DOHH2 (cell line): ENCODE measurements at regions not wholly inside any gene's neighbourhood (a gene's known extent, or its start where the extent isn't known, plus 50 kb on each side); places are given as distances from the start of the nearest gene placed in this dataset.

ENCODE experiments used
- H3F3A ChIP-seq: fragments of 200-600 bp; sonication (generic), shearing (Covaris generic); 2 replicates; pipeline ENCODE4 v1.6.0; 2016; ENCODE audit warnings: antibody characterized with exemption, mild to moderate bottlenecking; ENCODE audit not compliant: control insufficient read depth, insufficient read depth
- H3K27ac ChIP-seq: fragments of 200-600 bp; sonication (generic); 2 replicates; pipeline ENCODE4 v1.5.1; 2014; ENCODE audit warnings: low read depth, mild to moderate bottlenecking, low read length, moderate library complexity
- H3K27me3 ChIP-seq: fragments of 200-600 bp; sonication (generic); 2 replicates; pipeline ENCODE4 v1.6.1; 2014; ENCODE audit warnings: mild to moderate bottlenecking, low read length, mixed read lengths; ENCODE audit not compliant: control insufficient read depth
- H3K36me3 ChIP-seq: fragments of 200-600 bp; sonication (generic); 2 replicates; pipeline ENCODE4 v1.6.1; 2014; ENCODE audit warnings: mild to moderate bottlenecking, low read length, moderate library complexity, mixed read lengths; ENCODE audit not compliant: control insufficient read depth
- H3K4me1 ChIP-seq: fragments of 200-600 bp; sonication (generic); 2 replicates; pipeline ENCODE4 v1.6.1; 2014; ENCODE audit warnings: mild to moderate bottlenecking, low read length, mixed read lengths; ENCODE audit not compliant: control insufficient read depth
- H3K4me2 ChIP-seq: fragments of 200-600 bp; sonication (generic); 2 replicates; pipeline ENCODE4 v1.6.0; 2014; ENCODE audit warnings: mild to moderate bottlenecking, low read length, moderate library complexity
- H3K4me3 ChIP-seq: fragments of 200-600 bp; sonication (generic); 2 replicates; pipeline ENCODE4 v1.5.1; 2014; ENCODE audit warnings: mild to moderate bottlenecking, low read length, mixed read lengths
- H3K79me2 ChIP-seq: fragments of 200-600 bp; sonication (generic); 2 replicates; pipeline ENCODE4 v1.6.1; 2014; ENCODE audit warnings: mild to moderate bottlenecking, low read length, mixed read lengths; ENCODE audit not compliant: control insufficient read depth
- H3K9me2 ChIP-seq: fragments of 200-600 bp; sonication (generic); replicated peaks from 2 replicates; pipeline ENCODE4 v1.6.1; 2014; ENCODE audit warnings: mild to moderate bottlenecking, low read length, mixed read lengths; ENCODE audit not compliant: control insufficient read depth
- H3K9me3 ChIP-seq: fragments of 200-600 bp; sonication (generic); 2 replicates; pipeline ENCODE4 v1.6.1; 2014; ENCODE audit warnings: antibody characterized with exemption, low read length, mixed read lengths; ENCODE audit not compliant: control insufficient read depth, insufficient read depth
- H4K20me1 ChIP-seq: fragments of 200-600 bp; sonication (generic); 2 replicates; pipeline ENCODE4 v1.6.0; 2014; ENCODE audit warnings: low read depth, mild to moderate bottlenecking, antibody characterized with exemption, low read length, moderate library complexity; ENCODE audit not compliant: control insufficient read depth, insufficient read depth
- CTCF ChIP-seq: fragments of 200-600 bp; sonication (generic); IDR thresholded peaks from one replicate; pipeline ENCODE4 v1.5.1; 2014; ENCODE audit warnings: antibody characterized with exemption, mild to moderate bottlenecking, low read depth, low read length; ENCODE audit not compliant: poor library complexity, severe bottlenecking
- EZH2phosphoT487 ChIP-seq: fragments of 200-600 bp; sonication (generic); IDR thresholded peaks from 2 replicates; pipeline ENCODE4 v1.6.1; 2017; ENCODE audit warnings: borderline replicate concordance, mild to moderate bottlenecking, antibody characterized with exemption, low read length, moderate library complexity, mixed read lengths

GRCh38 chr5:163379298-163380155 is 57.9 kb upstream of the CCNG1 start:
- Histone ChIP-seq H4K20me1 (no peaks in the 10 kb centered on the region), H3K4me2 (no peak overlapping the region), H3K9me3 (no peaks in the 10 kb centered on the region), H3K36me3 (no peaks in the 10 kb centered on the region), H3K27me3 (no peaks in the 10 kb centered on the region), H3K4me3 (no peak overlapping the region), H3K9me2 (no peaks in the 10 kb centered on the region), H3K79me2 (no peaks in the 10 kb centered on the region), H3K27ac (no peak overlapping the region), H3F3A (no peaks in the 10 kb centered on the region), H3K4me1 (no peaks in the 10 kb centered on the region)
- TF ChIP-seq EZH2phosphoT487 (no peak), CTCF (no peak)

GRCh38 chr5:163381832-163382231 is 55.6 kb upstream of the CCNG1 start:
- Histone ChIP-seq H3K9me3 (no peaks in the 10 kb centered on the region), H3K4me3 (no peak overlapping the region), H3K27ac (no peak overlapping the region), H3K4me2 (no peak overlapping the region), H3K79me2 (no peaks in the 10 kb centered on the region), H3K9me2 (no peaks in the 10 kb centered on the region), H3K4me1 (no peaks in the 10 kb centered on the region), H3K36me3 (no peaks in the 10 kb centered on the region), H3F3A (no peaks in the 10 kb centered on the region), H4K20me1 (no peaks in the 10 kb centered on the region), H3K27me3 (no peaks in the 10 kb centered on the region)
- no peak for TF ChIP-seq CTCF
- no peak for TF ChIP-seq EZH2phosphoT487

GRCh38 chr5:163383754-163384153 is 53.6 kb upstream of the CCNG1 start:
- no peak overlapping the region for H3K27ac ChIP-seq
- no peaks in the 10 kb centered on the region for H4K20me1 ChIP-seq
- H3F3A ChIP-seq: no peaks in the 10 kb centered on the region
- H3K27me3 ChIP-seq: no peaks in the 10 kb centered on the region
- TF ChIP-seq EZH2phosphoT487: no peak
- no peak for TF ChIP-seq CTCF
- no peaks in the 10 kb centered on the region for H3K79me2 ChIP-seq
- no peaks in the 10 kb centered on the region for H3K36me3 ChIP-seq
- no peak overlapping the region for H3K4me2 ChIP-seq
- H3K9me2 ChIP-seq: no peaks in the 10 kb centered on the region
- H3K4me1 ChIP-seq: no peaks in the 10 kb centered on the region; the same call in 1 of the 2 replicates
- H3K4me3 ChIP-seq: no peak overlapping the region
- no peaks in the 10 kb centered on the region for H3K9me3 ChIP-seq
